RWPE2 (cell line): ENCODE measurements at regions not wholly inside any gene's neighbourhood (a gene's known extent, or its start where the extent isn't known, plus 50 kb on each side); places are given as distances from the start of the nearest gene placed in this dataset.
A peak's percentile ranks its signal among the peaks of the same experiment; 100 is the strongest.

ENCODE experiments used
- ATAC-seq: fragments of 200-7000 bp; cut with Tn5 transposase; 3 replicates; pipeline ENCODE4 v1.9.1; 2021; ENCODE audit warnings: low read depth
- DNase-seq: peaks from one replicate; pipeline ENCODE4 v3.0.0-alpha.2; 2020; ENCODE audit warnings: low spot score
- H3K27ac ChIP-seq: fragments of 450-650 bp; 2 replicates; pipeline ENCODE4 v1.5.1; 2017; ENCODE audit warnings: mild to moderate bottlenecking; ENCODE audit not compliant: poor library complexity, severe bottlenecking
- H3K27me3 ChIP-seq: fragments of 250-450 bp; sonication (Bioruptor Pico); 2 replicates; pipeline ENCODE4 v1.5.1; 2021; ENCODE audit warnings: mild to moderate bottlenecking, moderate library complexity; ENCODE audit not compliant: insufficient read depth, poor library complexity, severe bottlenecking
- H3K36me3 ChIP-seq: fragments of 250-450 bp; sonication (Bioruptor Pico); 2 replicates; pipeline ENCODE4 v1.5.1; 2020; ENCODE audit warnings: low read depth, mild to moderate bottlenecking, moderate library complexity
- H3K4me1 ChIP-seq: fragments of 250-450 bp; sonication (Bioruptor Pico); 2 replicates; pipeline ENCODE4 v1.5.1; 2021; ENCODE audit warnings: mild to moderate bottlenecking, moderate library complexity; ENCODE audit not compliant: insufficient read depth, poor library complexity, severe bottlenecking
- H3K4me3 ChIP-seq: fragments of 250-450 bp; sonication (Bioruptor Pico); 2 replicates; pipeline ENCODE4 v1.5.1; 2021; ENCODE audit warnings: mild to moderate bottlenecking, moderate library complexity; ENCODE audit not compliant: severe bottlenecking
- H3K9me3 ChIP-seq: fragments of 250-450 bp; sonication (Bioruptor Pico); 2 replicates; pipeline ENCODE4 v1.5.1; 2021; ENCODE audit warnings: mild to moderate bottlenecking, moderate library complexity; ENCODE audit not compliant: severe bottlenecking
- TF ChIP-seq, protein P1 (sequence below): fragments of 450-650 bp; IDR thresholded peaks from one replicate; pipeline ENCODE4 v1.5.1; 2017; ENCODE audit warnings: mild to moderate bottlenecking, moderate library complexity; ENCODE audit not compliant: poor library complexity, severe bottlenecking

DNA sequence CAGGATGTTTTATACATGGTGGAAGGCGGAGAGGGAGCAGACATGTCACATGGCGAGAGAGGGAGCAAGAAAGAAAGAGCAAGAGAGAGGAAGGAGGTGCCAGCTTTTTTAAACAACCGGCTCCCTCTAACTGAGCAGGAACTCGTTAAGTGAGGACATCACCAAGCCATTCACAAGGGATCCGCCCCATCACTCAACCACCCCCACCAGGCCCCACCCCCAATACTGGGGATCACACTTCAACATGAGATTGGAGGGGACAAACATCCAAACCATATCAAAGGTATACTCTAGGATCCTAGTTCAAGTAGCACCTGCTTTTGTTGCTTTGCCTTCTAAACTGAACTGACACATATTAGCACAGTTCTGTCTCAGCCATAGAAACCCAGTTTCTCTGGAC, 141.9 kb upstream of the KLF14 start:
- peak; percentile 3; the same call in 2 of the 3 replicates for ATAC-seq
- H3K36me3 ChIP-seq = peaks cover 81% of the 10 kb centered on the region
- H3K4me3 ChIP-seq = no peak overlapping the region
- TF ChIP-seq, protein P1, sequence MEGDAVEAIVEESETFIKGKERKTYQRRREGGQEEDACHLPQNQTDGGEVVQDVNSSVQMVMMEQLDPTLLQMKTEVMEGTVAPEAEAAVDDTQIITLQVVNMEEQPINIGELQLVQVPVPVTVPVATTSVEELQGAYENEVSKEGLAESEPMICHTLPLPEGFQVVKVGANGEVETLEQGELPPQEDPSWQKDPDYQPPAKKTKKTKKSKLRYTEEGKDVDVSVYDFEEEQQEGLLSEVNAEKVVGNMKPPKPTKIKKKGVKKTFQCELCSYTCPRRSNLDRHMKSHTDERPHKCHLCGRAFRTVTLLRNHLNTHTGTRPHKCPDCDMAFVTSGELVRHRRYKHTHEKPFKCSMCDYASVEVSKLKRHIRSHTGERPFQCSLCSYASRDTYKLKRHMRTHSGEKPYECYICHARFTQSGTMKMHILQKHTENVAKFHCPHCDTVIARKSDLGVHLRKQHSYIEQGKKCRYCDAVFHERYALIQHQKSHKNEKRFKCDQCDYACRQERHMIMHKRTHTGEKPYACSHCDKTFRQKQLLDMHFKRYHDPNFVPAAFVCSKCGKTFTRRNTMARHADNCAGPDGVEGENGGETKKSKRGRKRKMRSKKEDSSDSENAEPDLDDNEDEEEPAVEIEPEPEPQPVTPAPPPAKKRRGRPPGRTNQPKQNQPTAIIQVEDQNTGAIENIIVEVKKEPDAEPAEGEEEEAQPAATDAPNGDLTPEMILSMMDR = no peak
- no peaks in the 10 kb centered on the region for H3K9me3 ChIP-seq
- peak overlapping the region; percentile 100 for H3K27ac ChIP-seq
- no peaks in the 10 kb centered on the region for H3K4me1 ChIP-seq
- H3K27me3 ChIP-seq = no peaks in the 10 kb centered on the region
- DNase-seq = no peak

DNA sequence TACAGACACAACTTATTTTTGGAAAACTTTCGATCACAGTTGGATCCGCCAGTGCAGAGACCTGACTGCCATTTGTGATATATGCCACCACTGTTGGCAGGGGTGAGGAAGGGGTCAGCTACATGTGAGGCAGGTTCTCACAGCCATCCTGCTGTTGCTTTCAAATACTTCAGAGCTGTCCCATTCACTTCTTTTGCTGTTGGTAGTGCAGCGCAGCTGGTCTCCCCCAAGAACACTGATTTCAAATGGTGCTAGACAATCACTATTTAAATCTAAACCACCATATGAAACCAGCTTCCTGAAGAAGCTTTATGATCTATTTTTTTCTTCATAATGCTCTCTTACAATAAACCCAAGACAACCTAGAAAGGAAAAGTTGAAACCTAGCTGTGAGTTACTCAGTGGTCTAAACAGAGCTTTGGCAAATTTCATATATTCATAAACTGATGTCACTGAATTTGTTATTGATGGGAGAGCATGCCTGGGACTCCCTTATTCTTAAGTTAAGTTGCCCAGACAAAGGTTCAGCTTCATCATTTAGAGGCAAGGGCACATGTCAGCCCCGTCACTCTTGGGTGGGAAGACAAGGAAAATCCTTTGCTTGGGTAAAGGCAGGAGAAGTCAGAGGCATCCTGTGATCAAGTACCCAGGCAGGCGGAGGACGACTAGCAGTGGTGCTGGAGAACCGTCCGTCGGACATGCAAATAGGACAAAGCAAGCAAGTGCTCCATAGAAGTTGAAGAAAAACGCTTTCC, 143.4 kb upstream of the KLF14 start:
- no peak for DNase-seq
- Histone ChIP-seq H3K27ac (peak overlapping the region; percentile 100), H3K27me3 (no peaks in the 10 kb centered on the region), H3K36me3 (peaks cover 85% of the 10 kb centered on the region), H3K4me1 (no peaks in the 10 kb centered on the region), H3K9me3 (no peaks in the 10 kb centered on the region), H3K4me3 (no peak overlapping the region)
- no peak for ATAC-seq
- TF ChIP-seq, protein P1 = no peak

DNA sequence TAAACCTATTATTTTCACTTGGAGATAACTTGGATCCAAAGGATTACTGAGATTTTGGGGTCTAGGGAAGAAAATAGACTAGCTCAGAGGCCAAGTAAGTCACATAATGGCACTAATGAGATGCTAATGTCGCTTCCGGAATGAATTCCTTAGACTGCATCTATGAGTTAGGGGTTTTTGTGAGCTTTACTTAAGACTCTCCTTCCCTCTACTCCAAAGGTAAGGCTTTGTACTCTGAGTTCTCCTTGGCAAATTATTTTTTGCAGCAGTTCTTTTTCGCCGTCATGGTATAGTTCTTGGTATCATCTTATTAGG, 143.9 kb upstream of the KLF14 start:
- ATAC-seq (no peak), DNase-seq (no peak)
- Histone ChIP-seq H3K4me3 (no peak overlapping the region), H3K36me3 (peaks cover 85% of the 10 kb centered on the region), H3K27ac (peak overlapping the region; percentile 100), H3K4me1 (no peaks in the 10 kb centered on the region), H3K27me3 (no peaks in the 10 kb centered on the region), H3K9me3 (no peaks in the 10 kb centered on the region)
- TF ChIP-seq, protein P1 = no peak

DNA sequence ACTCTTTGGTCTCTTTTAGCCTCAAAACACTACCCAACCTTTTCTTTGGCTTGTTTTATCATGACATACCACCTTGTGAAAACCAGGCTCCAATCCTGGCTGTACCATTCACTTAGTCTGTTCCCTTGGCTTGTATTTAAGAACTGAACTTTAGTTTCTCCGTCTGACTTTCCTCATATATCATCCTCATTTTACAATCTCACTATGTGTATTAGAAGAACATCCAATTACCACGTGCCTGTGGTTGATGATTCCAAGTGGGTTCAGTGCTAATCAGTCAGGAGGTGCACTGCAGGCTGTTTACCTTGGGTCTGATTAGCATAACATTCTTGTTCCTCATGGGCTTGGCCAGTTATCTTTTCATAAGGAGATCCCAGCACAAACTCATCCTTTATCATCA, 144.8 kb upstream of the KLF14 start:
- H3K27ac ChIP-seq = peak overlapping the region; percentile 100
- TF ChIP-seq, protein P1 = no peak
- no peaks in the 10 kb centered on the region for H3K9me3 ChIP-seq
- no peak for DNase-seq
- ATAC-seq = no peak
- H3K27me3 ChIP-seq = no peaks in the 10 kb centered on the region
- no peaks in the 10 kb centered on the region for H3K4me1 ChIP-seq
- H3K36me3 ChIP-seq = peaks cover 91% of the 10 kb centered on the region
- H3K4me3 ChIP-seq = no peak overlapping the region

DNA sequence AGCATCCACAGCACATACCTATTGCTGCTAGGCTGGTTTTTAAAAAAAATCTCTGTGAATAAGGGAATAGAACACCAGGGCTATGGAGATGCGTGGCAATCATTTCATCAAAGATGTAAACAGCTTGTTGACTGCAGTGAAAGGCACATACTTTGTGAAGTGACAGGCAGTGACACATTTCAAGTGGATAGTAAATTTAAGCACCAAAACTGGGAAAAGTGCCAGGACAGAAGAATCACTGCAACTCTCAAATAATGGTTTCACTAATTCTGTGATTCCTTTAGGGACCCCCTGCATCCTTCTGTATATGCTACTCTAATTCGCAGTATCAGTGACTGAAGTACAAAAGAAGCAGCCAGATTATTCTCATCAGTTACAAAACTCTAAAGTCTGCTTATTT, 145.2 kb upstream of the KLF14 start:
- TF ChIP-seq, protein P1 = no peak
- Histone ChIP-seq H3K36me3 (peaks cover 95% of the 10 kb centered on the region), H3K27me3 (no peaks in the 10 kb centered on the region), H3K4me3 (no peak overlapping the region), H3K4me1 (no peaks in the 10 kb centered on the region), H3K27ac (peak overlapping the region; percentile 100), H3K9me3 (no peaks in the 10 kb centered on the region)
- DNase-seq (no peak), ATAC-seq (no peak)
